SK-N-SH (cell line): ENCODE measurements at regions not wholly inside any gene's neighbourhood (a gene's known extent, or its start where the extent isn't known, plus 50 kb on each side); places are given as distances from the start of the nearest gene placed in this dataset.

ENCODE experiments used
- JUND ChIP-seq: IDR thresholded peaks from 2 replicates; pipeline ENCODE4 v1.4.0; 2012
- NRF1 ChIP-seq: IDR thresholded peaks from 2 replicates; pipeline ENCODE4 v1.6.1; 2012; ENCODE audit warnings: low read depth, mild to moderate bottlenecking, low read length
- RXRA ChIP-seq: IDR thresholded peaks from 2 replicates; pipeline ENCODE4 v1.4.0; 2012; ENCODE audit warnings: low read depth, mild to moderate bottlenecking, borderline replicate concordance
- SIN3A ChIP-seq: IDR thresholded peaks from 2 replicates; pipeline ENCODE4 v1.6.1; 2012; ENCODE audit warnings: low read depth, mild to moderate bottlenecking, low read length, moderate library complexity, borderline replicate concordance
- TAF1 ChIP-seq: IDR thresholded peaks from 2 replicates; pipeline ENCODE4 v1.6.1; 2012; ENCODE audit warnings: low read depth, mild to moderate bottlenecking, low read length, moderate library complexity, borderline replicate concordance
- TF ChIP-seq, protein P1 (sequence below): fragments of 200-600 bp; sonication (generic); IDR thresholded peaks from 2 replicates; pipeline ENCODE4 v1.6.1; 2017; ENCODE audit warnings: antibody characterized with exemption, mild to moderate bottlenecking, moderate library complexity
- TF ChIP-seq, protein P2 (sequence below): IDR thresholded peaks from 2 replicates; pipeline ENCODE4 v1.4.0; 2012; ENCODE audit warnings: low read depth

DNA sequence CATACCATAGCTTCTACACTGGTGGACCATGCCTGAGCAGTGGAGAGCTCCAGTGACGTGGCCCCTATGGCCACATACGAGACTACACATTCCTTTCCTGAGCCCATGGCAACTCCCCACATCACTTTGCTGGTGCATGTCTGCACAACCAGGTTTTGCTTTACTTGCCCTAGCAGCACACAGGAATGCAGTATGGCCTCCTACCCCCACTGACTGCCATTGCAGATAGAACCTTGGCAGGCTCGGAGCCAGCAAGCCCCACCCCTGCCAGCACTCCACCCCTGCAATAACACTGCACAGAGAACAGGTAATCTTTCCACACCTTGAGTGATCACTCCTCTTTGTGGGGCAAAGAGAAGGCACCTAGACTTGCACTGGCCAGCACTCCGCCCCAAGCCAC lies 531.9 kb upstream of the CAMK1G start:
- TF ChIP-seq SIN3A: no peak
- TF ChIP-seq, protein P1, sequence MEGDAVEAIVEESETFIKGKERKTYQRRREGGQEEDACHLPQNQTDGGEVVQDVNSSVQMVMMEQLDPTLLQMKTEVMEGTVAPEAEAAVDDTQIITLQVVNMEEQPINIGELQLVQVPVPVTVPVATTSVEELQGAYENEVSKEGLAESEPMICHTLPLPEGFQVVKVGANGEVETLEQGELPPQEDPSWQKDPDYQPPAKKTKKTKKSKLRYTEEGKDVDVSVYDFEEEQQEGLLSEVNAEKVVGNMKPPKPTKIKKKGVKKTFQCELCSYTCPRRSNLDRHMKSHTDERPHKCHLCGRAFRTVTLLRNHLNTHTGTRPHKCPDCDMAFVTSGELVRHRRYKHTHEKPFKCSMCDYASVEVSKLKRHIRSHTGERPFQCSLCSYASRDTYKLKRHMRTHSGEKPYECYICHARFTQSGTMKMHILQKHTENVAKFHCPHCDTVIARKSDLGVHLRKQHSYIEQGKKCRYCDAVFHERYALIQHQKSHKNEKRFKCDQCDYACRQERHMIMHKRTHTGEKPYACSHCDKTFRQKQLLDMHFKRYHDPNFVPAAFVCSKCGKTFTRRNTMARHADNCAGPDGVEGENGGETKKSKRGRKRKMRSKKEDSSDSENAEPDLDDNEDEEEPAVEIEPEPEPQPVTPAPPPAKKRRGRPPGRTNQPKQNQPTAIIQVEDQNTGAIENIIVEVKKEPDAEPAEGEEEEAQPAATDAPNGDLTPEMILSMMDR: no peak
- TF ChIP-seq, protein P2, sequence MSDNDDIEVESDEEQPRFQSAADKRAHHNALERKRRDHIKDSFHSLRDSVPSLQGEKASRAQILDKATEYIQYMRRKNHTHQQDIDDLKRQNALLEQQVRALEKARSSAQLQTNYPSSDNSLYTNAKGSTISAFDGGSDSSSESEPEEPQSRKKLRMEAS: no peak
- TF ChIP-seq NRF1: no peak
- TF ChIP-seq TAF1: no peak
- no peak for TF ChIP-seq JUND
- TF ChIP-seq RXRA: no peak
